Endothelial cell of umbilical vein (primary cell): ENCODE measurements at regions not wholly inside any gene's neighbourhood (a gene's known extent, or its start where the extent isn't known, plus 50 kb on each side); places are given as distances from the start of the nearest gene placed in this dataset.

Experiments
- BruUV-seq: library from RNA; stranded (reverse); fragments of 400-500 nt; replicated peaks from 2 replicates; lab custom pipeline; 2021; lab: Mats Ljungman, UMichigan
- CTCF ChIA-PET: fragments of 300-600, 350-600 bp; sonication (Branson Sonifier 250); formaldehyde crosslinking; loops from one replicate; lab custom pipeline; 2021; ENCODE audit warnings: antibody characterized with exemption, inconsistent platforms; lab: Charles Lee
- POLR2A ChIA-PET: fragments of 300-600, 350-600 bp; sonication (Branson Sonifier 250); formaldehyde crosslinking; loops from one replicate; lab custom pipeline; 2021; ENCODE audit warnings: antibody characterized with exemption, inconsistent platforms; lab: Charles Lee
- DNase-seq: peaks from one replicate; pipeline ENCODE4 v3.0.0-alpha.2; 2011; ENCODE audit warnings: low read depth, low spot score
- FAIRE-seq: peaks from 2 replicates; lab custom pipeline; 2011; peaks lifted over from hg19 to GRCh38; lab: Jason Lieb, UNC
- H2AFZ ChIP-seq: 2 replicates; pipeline ENCODE4 v1.6.0; 2012; ENCODE audit warnings: low read depth, low read length, control low read depth, inconsistent platforms
- H3K27ac ChIP-seq: 2 replicates; pipeline ENCODE4 v1.5.1; 2011; ENCODE audit warnings: low read depth, mild to moderate bottlenecking, control low read depth, low read length, moderate library complexity; ENCODE audit not compliant: insufficient read depth
- H3K27me3 ChIP-seq, 2 experiments: 2 replicates each; pipeline versions ENCODE4 v1.6.0 to v1.6.1; 2011; ENCODE audit warnings: low read length in 2 of 2, mixed read lengths in 1 of 2; ENCODE audit not compliant: control insufficient read depth in 2 of 2, insufficient read depth in 2 of 2
- H3K36me3 ChIP-seq, 2 experiments: 2 replicates in 1 of 2; 3 replicates in 1 of 2; pipeline ENCODE4 v1.5.1; 2011; ENCODE audit warnings: low read length in 2 of 2, mild to moderate bottlenecking in 1 of 2, moderate library complexity in 1 of 2; ENCODE audit not compliant: control insufficient read depth in 2 of 2, insufficient read depth in 2 of 2; ENCODE audit errors: extremely low read depth in 1 of 2
- H3K4me1 ChIP-seq: 3 replicates; pipeline ENCODE4 v1.5.1; 2011; ENCODE audit warnings: mild to moderate bottlenecking, low read length; ENCODE audit not compliant: control insufficient read depth, insufficient read depth; ENCODE audit errors: extremely low read depth
- H3K4me2 ChIP-seq: 2 replicates; pipeline ENCODE4 v1.6.1; 2011; ENCODE audit warnings: low read length, control low read depth, mixed read lengths; ENCODE audit not compliant: insufficient read depth
- H3K4me3 ChIP-seq, 3 experiments: fragments of 200-600 bp in 1 of 3; sonication (generic), shearing (Covaris generic) in 1 of 3; replicated peaks in 1 of 3; 2 replicates each; pipeline ENCODE4 v1.5.1; 2011 to 2016; ENCODE audit warnings: control low read depth in 3 of 3, low read length in 3 of 3, mild to moderate bottlenecking in 2 of 3, inconsistent platforms in 1 of 3, low read depth in 1 of 3, moderate library complexity in 1 of 3; ENCODE audit not compliant: insufficient read depth in 1 of 3
- H3K79me2 ChIP-seq: 2 replicates; pipeline ENCODE4 v1.6.0; 2012; ENCODE audit warnings: low read length, inconsistent platforms; ENCODE audit not compliant: control insufficient read depth, insufficient read depth
- H3K9ac ChIP-seq: replicated peaks from 2 replicates; pipeline ENCODE3; 2011; ENCODE audit warnings: low read length, control low read depth; ENCODE audit not compliant: insufficient read depth; ENCODE audit errors: extremely low read depth
- H3K9me1 ChIP-seq: replicated peaks from 3 replicates; pipeline ENCODE4 v1.6.0; 2011; ENCODE audit warnings: mild to moderate bottlenecking, low read length; ENCODE audit not compliant: control insufficient read depth, insufficient read depth; ENCODE audit errors: extremely low read depth
- H3K9me3 ChIP-seq: replicated peaks from 2 replicates; pipeline ENCODE4 v1.5.1; 2012; ENCODE audit warnings: low read length, inconsistent platforms; ENCODE audit not compliant: control insufficient read depth, insufficient read depth
- H4K20me1 ChIP-seq: replicated peaks from 2 replicates; pipeline ENCODE3; 2011; ENCODE audit warnings: mild to moderate bottlenecking, low read length; ENCODE audit not compliant: control insufficient read depth, insufficient read depth; ENCODE audit errors: extremely low read depth
- EZH2 ChIP-seq: IDR thresholded peaks from 2 replicates; pipeline ENCODE4 v1.6.1; 2012; ENCODE audit warnings: borderline replicate concordance, low read depth, mild to moderate bottlenecking, moderate library complexity, low read length, inconsistent platforms; ENCODE audit not compliant: severe bottlenecking
- FOS ChIP-seq: IDR thresholded peaks from 2 replicates; pipeline ENCODE4 v1.6.1; 2011; ENCODE audit warnings: mild to moderate bottlenecking, low read length, moderate library complexity, borderline replicate concordance; ENCODE audit not compliant: insufficient read depth
- GATA2 ChIP-seq: IDR thresholded peaks from 2 replicates; pipeline ENCODE4 v1.7.0; 2011; ENCODE audit warnings: low read depth, mild to moderate bottlenecking, moderate library complexity, mixed read lengths, low read length; ENCODE audit not compliant: insufficient read length, insufficient read depth
- JUN ChIP-seq: IDR thresholded peaks from 2 replicates; pipeline ENCODE4 v1.6.1; 2011; ENCODE audit warnings: borderline replicate concordance, low read depth; ENCODE audit not compliant: insufficient read length, insufficient read depth
- MAX ChIP-seq: IDR thresholded peaks from 2 replicates; pipeline ENCODE4 v1.6.1; 2011; ENCODE audit not compliant: insufficient read depth, insufficient read length
- MYC ChIP-seq: IDR thresholded peaks from one replicate; pipeline ENCODE4 v1.6.1; 2011; ENCODE audit warnings: mild to moderate bottlenecking, low read depth, low read length
- POLR2A ChIP-seq: IDR thresholded peaks from 2 replicates; pipeline ENCODE4 v1.6.1; 2012; ENCODE audit warnings: low read depth, mild to moderate bottlenecking, control low read depth, low read length
- POLR2AphosphoS5 ChIP-seq: IDR thresholded peaks from 2 replicates; pipeline ENCODE4 v1.6.1; 2012; ENCODE audit warnings: low read depth, mild to moderate bottlenecking, control low read depth, low read length, moderate library complexity; ENCODE audit not compliant: insufficient read depth
- dilution Hi-C: fragments of 300-500 bp; cut with MboI; formaldehyde crosslinking; loops from one replicate; pipeline ENCODE4 v1.15.0; 2019; ENCODE audit warnings: low sequenced_read_pairs; ENCODE audit not compliant: extremely low pct_ligation_motif_present
- intact Hi-C: fragments of 100-400 bp; cut with micrococcal nuclease; formaldehyde crosslinking; loops from one replicate; pipeline ENCODE4 v1.10.0; 2022
- TF ChIP-seq, protein P1 (sequence below), 2 donors: IDR thresholded peaks; 1 replicate in 1 of 2; 2 replicates in 1 of 2; pipeline ENCODE4 v1.5.1; 2011; ENCODE audit warnings: low read length in 2 of 2, mild to moderate bottlenecking in 2 of 2, moderate library complexity in 2 of 2, control low read depth in 1 of 2, inconsistent platforms in 1 of 2, low read depth in 1 of 2; ENCODE audit not compliant: insufficient read depth in 1 of 2; ENCODE audit errors: extremely low read depth in 1 of 2

DNA sequence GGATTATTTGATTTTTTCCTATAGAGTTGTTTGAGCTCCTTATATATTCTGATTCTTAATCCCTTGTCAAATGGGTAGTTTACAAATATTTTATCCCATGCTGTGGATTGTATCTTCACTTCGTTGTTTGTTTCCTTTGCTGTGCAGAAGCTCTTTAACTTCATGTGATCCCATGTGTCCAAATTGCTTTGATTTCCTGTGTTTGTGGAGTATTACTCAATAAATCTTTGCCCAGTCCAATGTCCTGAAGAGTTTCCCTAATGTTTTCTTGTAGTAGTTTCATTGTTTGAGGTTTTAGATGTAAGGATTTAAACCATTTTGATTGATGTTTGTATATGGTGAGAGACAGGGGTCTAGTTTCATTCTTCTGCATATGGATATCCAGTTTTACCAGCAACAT, 143.7 kb upstream of the HTR1E start:
- no peaks in the 10 kb centered on the region for H3K36me3 ChIP-seq
- intact Hi-C loops (no loop called here), dilution Hi-C loops (no loop called here)
- H3K27ac ChIP-seq, result no peak overlapping the region
- no peaks in the 10 kb centered on the region for H3K4me1 ChIP-seq
- FAIRE-seq, result no peak
- no peak overlapping the region for H3K4me3 ChIP-seq
- no peak for TF ChIP-seq JUN
- no peak for TF ChIP-seq POLR2A
- TF ChIP-seq EZH2, result no peak
- no peak for TF ChIP-seq MYC
- TF ChIP-seq POLR2AphosphoS5, result no peak
- TF ChIP-seq, protein P1, sequence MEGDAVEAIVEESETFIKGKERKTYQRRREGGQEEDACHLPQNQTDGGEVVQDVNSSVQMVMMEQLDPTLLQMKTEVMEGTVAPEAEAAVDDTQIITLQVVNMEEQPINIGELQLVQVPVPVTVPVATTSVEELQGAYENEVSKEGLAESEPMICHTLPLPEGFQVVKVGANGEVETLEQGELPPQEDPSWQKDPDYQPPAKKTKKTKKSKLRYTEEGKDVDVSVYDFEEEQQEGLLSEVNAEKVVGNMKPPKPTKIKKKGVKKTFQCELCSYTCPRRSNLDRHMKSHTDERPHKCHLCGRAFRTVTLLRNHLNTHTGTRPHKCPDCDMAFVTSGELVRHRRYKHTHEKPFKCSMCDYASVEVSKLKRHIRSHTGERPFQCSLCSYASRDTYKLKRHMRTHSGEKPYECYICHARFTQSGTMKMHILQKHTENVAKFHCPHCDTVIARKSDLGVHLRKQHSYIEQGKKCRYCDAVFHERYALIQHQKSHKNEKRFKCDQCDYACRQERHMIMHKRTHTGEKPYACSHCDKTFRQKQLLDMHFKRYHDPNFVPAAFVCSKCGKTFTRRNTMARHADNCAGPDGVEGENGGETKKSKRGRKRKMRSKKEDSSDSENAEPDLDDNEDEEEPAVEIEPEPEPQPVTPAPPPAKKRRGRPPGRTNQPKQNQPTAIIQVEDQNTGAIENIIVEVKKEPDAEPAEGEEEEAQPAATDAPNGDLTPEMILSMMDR (IDR thresholded peaks at IDR 0.05; ENCODE audit: extremely low read depth in 1 of 2, insufficient read depth in 1 of 2, low read depth in 1 of 2, low read length in 2 of 2), result no peak
- no peak for TF ChIP-seq MAX
- TF ChIP-seq FOS, result no peak
- TF ChIP-seq GATA2, result no peak
- no peaks in the 10 kb centered on the region for H4K20me1 ChIP-seq
- H3K9me3 ChIP-seq, result no peaks in the 10 kb centered on the region
- no peaks in the 10 kb centered on the region for H3K79me2 ChIP-seq
- no peak for DNase-seq
- no peaks in the 10 kb centered on the region for H3K27me3 ChIP-seq
- CTCF ChIA-PET, result no interaction called here
- BruUV-seq, result no TSS peak
- no peak overlapping the region for H3K9ac ChIP-seq
- no peaks in the 10 kb centered on the region for H3K9me1 ChIP-seq
- POLR2A ChIA-PET, result no interaction called here
- H3K4me2 ChIP-seq, result no peak overlapping the region
- no peak overlapping the region for H2AFZ ChIP-seq
